ENCODE measurements at regions not wholly inside any gene's neighbourhood (a gene's known extent, or its start where the extent isn't known, plus 50 kb on each side); places are given as distances from the start of the nearest gene placed in this dataset.

DNA sequence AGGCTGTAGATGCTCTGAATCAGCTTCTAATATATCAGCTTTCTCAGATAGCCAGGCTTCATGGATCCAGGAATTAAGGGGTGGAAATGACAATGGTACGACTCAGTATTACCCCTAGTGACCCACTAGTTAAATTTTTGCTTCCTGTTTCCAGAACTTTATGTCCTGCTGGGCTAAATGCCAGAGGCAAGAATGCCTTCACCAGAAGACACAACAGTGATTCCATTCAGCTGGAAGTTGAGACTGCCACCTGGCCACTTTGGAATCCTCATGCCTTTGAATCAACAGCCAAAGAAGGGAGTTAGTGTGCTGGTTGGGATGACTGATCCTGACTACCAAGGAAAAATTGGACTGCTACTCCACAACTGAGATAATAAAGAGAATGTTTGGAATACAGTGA is 239.1 kb downstream of the ASXL3 start:
- TF ChIP-seq, protein P1, sequence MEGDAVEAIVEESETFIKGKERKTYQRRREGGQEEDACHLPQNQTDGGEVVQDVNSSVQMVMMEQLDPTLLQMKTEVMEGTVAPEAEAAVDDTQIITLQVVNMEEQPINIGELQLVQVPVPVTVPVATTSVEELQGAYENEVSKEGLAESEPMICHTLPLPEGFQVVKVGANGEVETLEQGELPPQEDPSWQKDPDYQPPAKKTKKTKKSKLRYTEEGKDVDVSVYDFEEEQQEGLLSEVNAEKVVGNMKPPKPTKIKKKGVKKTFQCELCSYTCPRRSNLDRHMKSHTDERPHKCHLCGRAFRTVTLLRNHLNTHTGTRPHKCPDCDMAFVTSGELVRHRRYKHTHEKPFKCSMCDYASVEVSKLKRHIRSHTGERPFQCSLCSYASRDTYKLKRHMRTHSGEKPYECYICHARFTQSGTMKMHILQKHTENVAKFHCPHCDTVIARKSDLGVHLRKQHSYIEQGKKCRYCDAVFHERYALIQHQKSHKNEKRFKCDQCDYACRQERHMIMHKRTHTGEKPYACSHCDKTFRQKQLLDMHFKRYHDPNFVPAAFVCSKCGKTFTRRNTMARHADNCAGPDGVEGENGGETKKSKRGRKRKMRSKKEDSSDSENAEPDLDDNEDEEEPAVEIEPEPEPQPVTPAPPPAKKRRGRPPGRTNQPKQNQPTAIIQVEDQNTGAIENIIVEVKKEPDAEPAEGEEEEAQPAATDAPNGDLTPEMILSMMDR (conservative IDR thresholded peaks at IDR 0.05; ENCODE audit: low read depth, low read length) = no peak
- TF ChIP-seq EZH2 (IDR thresholded peaks at IDR 0.05; ENCODE audit: borderline replicate concordance, low read depth, low read length, poor library complexity, severe bottlenecking) = no peak

Data from A673 (cell line).